ENCODE measurements at regions not wholly inside any gene's neighbourhood (a gene's known extent, or its start where the extent isn't known, plus 50 kb on each side); places are given as distances from the start of the nearest gene placed in this dataset.

- Histone ChIP-seq H3K27ac (ENCODE audit: low read depth, low read length) (no peak overlapping the region), H3K9me2 (replicated peaks; ENCODE audit: control insufficient read depth, low read length) (no peaks in the 10 kb centered on the region), H3K27me3 (ENCODE audit: control insufficient read depth, low read length) (no peaks in the 10 kb centered on the region), H3K4me2 (ENCODE audit: low read length) (no peak overlapping the region), H3F3A (ENCODE audit: control insufficient read depth, insufficient read depth) (no peaks in the 10 kb centered on the region), H3K79me2 (ENCODE audit: control insufficient read depth, low read length) (no peaks in the 10 kb centered on the region), H3K9me3 (ENCODE audit: control insufficient read depth, insufficient read depth, low read length) (0 out of 2 replicates have a peak, but pooled peaks cover 2% of the 10 kb centered on the region), H3K4me3 (ENCODE audit: low read length) (no peak overlapping the region), H3K36me3 (ENCODE audit: control insufficient read depth, low read length) (no peaks in the 10 kb centered on the region), H4K20me1 (ENCODE audit: control insufficient read depth, insufficient read depth, low read depth, low read length) (no peaks in the 10 kb centered on the region), H3K4me1 (ENCODE audit: control insufficient read depth, low read length) (no peaks in the 10 kb centered on the region)
- TF ChIP-seq EZH2phosphoT487 (IDR thresholded peaks at IDR 0.05; ENCODE audit: borderline replicate concordance, low read length) (no peak), CTCF (IDR thresholded peaks at IDR 0.05; ENCODE audit: low read depth, low read length, poor library complexity, severe bottlenecking) (no peak)
These were observed 400.5 kb downstream of the TFEC start for GRCh38 chr7:115630049-115630448.

DNA sequence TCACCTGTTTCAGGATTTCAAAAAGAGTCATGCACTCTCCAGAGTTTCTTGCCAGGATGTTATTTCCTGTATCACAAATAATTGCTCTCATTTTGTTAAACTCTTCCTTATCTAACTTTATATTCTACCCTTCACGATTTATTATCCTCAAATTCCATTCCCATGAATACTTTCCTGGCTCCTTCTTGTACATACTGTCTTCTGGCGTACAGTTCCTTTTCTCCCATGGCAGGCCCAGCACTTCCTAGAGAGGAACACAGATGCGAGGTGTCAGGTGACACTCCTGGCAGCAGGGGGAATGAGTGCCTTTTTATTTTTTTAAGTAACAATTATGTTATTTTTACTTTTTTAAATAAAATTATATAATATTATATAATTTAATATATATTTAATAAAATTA lies 411.9 kb downstream of the TFEC start:
- Histone ChIP-seq H4K20me1 (ENCODE audit: control insufficient read depth, insufficient read depth, low read depth, low read length) (no peaks in the 10 kb centered on the region), H3K27ac (ENCODE audit: low read depth, low read length) (no peak overlapping the region), H3K9me2 (replicated peaks; ENCODE audit: control insufficient read depth, low read length) (no peaks in the 10 kb centered on the region), H3K27me3 (ENCODE audit: control insufficient read depth, low read length) (no peaks in the 10 kb centered on the region), H3K4me2 (ENCODE audit: low read length) (no peak overlapping the region), H3K9me3 (ENCODE audit: control insufficient read depth, insufficient read depth, low read length) (no peaks in the 10 kb centered on the region), H3K4me3 (ENCODE audit: low read length) (no peak overlapping the region), H3K4me1 (ENCODE audit: control insufficient read depth, low read length) (no peaks in the 10 kb centered on the region), H3K79me2 (ENCODE audit: control insufficient read depth, low read length) (no peaks in the 10 kb centered on the region), H3F3A (ENCODE audit: control insufficient read depth, insufficient read depth) (no peaks in the 10 kb centered on the region), H3K36me3 (ENCODE audit: control insufficient read depth, low read length) (no peaks in the 10 kb centered on the region)
- no peak for TF ChIP-seq CTCF (IDR thresholded peaks at IDR 0.05; ENCODE audit: low read depth, low read length, poor library complexity, severe bottlenecking)
- TF ChIP-seq EZH2phosphoT487 (IDR thresholded peaks at IDR 0.05; ENCODE audit: borderline replicate concordance, low read length) = no peak

DNA sequence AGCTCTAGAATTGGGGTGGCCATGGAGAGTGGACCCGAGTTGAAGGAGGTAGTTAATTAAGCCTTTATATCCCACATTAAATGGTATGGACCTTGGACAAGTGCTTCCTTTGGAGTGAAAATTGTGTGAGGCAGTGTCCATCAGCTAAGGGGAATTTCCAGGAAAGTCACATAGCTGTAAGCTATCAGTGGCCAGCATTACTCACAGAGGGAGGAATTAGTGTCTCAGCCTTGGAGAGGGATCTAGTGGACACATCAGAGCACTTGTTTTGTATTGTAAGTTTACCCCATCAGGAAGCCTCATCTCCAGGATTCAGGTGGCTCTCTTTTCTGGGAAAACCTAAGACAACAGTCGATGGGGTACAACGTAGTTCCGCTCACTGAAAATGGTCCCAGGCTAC lies 416.7 kb downstream of the TFEC start:
- Histone ChIP-seq H3K4me3 (ENCODE audit: low read length) (no peak overlapping the region), H3K79me2 (ENCODE audit: control insufficient read depth, low read length) (no peaks in the 10 kb centered on the region), H3K9me2 (replicated peaks; ENCODE audit: control insufficient read depth, low read length) (no peaks in the 10 kb centered on the region)

More for the DNA sequence above, 416.7 kb downstream of the TFEC start:
- Histone ChIP-seq H3K4me1 (ENCODE audit: control insufficient read depth, low read length) (no peaks in the 10 kb centered on the region), H3K36me3 (ENCODE audit: control insufficient read depth, low read length) (no peaks in the 10 kb centered on the region), H3K4me2 (ENCODE audit: low read length) (no peak overlapping the region), H3K27ac (ENCODE audit: low read depth, low read length) (no peak overlapping the region), H4K20me1 (ENCODE audit: control insufficient read depth, insufficient read depth, low read depth, low read length) (no peaks in the 10 kb centered on the region), H3K9me3 (ENCODE audit: control insufficient read depth, insufficient read depth, low read length) (no peaks in the 10 kb centered on the region), H3K27me3 (ENCODE audit: control insufficient read depth, low read length) (no peaks in the 10 kb centered on the region), H3F3A (ENCODE audit: control insufficient read depth, insufficient read depth) (no peaks in the 10 kb centered on the region)
- TF ChIP-seq EZH2phosphoT487 (IDR thresholded peaks at IDR 0.05; ENCODE audit: borderline replicate concordance, low read length) (no peak), CTCF (IDR thresholded peaks at IDR 0.05; ENCODE audit: low read depth, low read length, poor library complexity, severe bottlenecking) (no peak)
